ENCODE measurements at regions not wholly inside any gene's neighbourhood (a gene's known extent, or its start where the extent isn't known, plus 50 kb on each side); places are given as distances from the start of the nearest gene placed in this dataset.

DNA sequence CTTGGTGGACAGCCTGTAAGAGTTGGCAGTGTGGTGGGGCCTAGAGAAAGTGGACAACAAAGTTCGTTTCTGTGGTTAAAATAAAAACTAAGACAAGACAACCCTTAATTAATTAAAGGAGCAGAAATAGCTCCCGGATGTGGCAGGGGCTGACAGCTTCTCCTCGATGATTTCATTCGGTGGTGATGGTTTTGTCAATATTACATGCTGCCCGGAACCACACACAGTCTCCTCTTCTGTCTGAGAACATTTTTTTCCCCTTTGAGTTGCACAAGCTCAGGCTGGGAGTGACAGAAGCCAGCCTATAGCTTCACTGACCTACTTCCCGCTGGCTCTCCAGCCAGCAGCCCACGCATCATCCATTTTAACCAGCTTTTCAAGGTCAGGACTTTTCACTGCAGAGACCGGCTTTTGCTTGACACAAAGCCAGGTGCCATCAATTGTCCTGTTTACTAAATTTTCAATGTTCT, 378.8 kb downstream of the SLC4A3 start:
- no peaks in the 10 kb centered on the region for H3K36me3 ChIP-seq (ENCODE audit: control insufficient read depth in 5 of 5, insufficient read depth in 5 of 5, low read length in 5 of 5)
- H3K4me1 ChIP-seq (ENCODE audit: control insufficient read depth in 5 of 5, insufficient read depth in 5 of 5, low read length in 5 of 5): no peaks in the 10 kb centered on the region
- peaks cover 0 to 4% (median 0%) of the 10 kb centered on the region in 5 donors for H3K27me3 ChIP-seq (ENCODE audit: control insufficient read depth in 5 of 5, insufficient read depth in 4 of 5, low read length in 5 of 5)
- no peak overlapping the region for H3K27ac ChIP-seq (ENCODE audit: low read depth, low read length)
- no peak overlapping the region for H3K4me3 ChIP-seq (ENCODE audit: low read depth in 1 of 5, low read length in 5 of 5)
- no peak overlapping the region for H3K9ac ChIP-seq (ENCODE audit: low read length in 5 of 5)
- no peaks in the 10 kb centered on the region for H3K9me3 ChIP-seq (ENCODE audit: control insufficient read depth in 5 of 5, low read length in 5 of 5)

DNA sequence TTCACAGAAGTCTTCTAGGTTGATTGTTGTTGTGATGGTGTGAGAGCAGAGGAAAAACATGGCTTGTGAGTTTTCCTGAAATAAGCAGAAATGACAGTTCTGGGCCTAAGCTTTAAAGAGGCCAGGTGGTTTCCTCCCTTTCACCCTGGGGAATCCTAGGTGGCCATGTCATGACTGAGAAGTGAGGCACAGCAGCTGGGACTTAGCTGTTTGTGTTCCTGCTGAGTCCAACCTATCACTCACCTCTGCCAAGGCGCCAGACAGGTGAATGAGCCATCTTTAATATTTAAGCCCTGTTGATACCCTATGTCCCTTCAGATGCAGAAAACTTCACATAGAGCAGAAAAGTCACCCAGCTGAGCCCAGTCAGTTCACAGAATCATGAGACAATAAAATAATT, 384.4 kb downstream of the SLC4A3 start:
- Histone ChIP-seq H3K4me3 (ENCODE audit: low read depth in 1 of 5, low read length in 5 of 5) (no peak overlapping the region), H3K4me1 (ENCODE audit: control insufficient read depth in 5 of 5, insufficient read depth in 5 of 5, low read length in 5 of 5) (no peaks in the 10 kb centered on the region), H3K36me3 (ENCODE audit: control insufficient read depth in 5 of 5, insufficient read depth in 5 of 5, low read length in 5 of 5) (no peaks in the 10 kb centered on the region), H3K9me3 (ENCODE audit: control insufficient read depth in 5 of 5, low read length in 5 of 5) (no peaks in the 10 kb centered on the region), H3K27ac (ENCODE audit: low read depth, low read length) (no peak overlapping the region), H3K9ac (ENCODE audit: low read length in 5 of 5) (no peak overlapping the region), H3K27me3 (ENCODE audit: control insufficient read depth in 5 of 5, insufficient read depth in 4 of 5, low read length in 5 of 5) (no peaks in the 10 kb centered on the region)

DNA sequence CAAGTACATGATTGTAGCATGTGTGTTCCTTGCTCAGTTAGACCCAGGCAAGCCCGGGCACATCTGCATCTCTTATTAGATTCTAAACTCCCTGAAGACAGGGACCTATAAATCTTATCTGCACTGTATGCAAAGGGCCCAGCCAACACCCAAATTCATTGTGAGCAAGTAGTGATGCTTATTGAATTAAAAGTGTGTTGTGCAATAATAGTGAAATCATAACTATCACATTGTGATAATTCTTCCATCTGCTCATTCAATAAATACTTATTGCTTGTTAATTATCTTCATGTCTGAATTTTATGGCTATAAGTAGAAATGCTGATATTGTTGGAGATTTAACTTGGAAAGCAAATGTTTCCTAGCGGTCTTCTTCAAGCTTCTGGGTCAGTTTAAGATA, 387.5 kb downstream of the SLC4A3 start:
- no peaks in the 10 kb centered on the region for H3K36me3 ChIP-seq (ENCODE audit: control insufficient read depth in 5 of 5, insufficient read depth in 5 of 5, low read length in 5 of 5)
- no peaks in the 10 kb centered on the region for H3K4me1 ChIP-seq (ENCODE audit: control insufficient read depth in 5 of 5, insufficient read depth in 5 of 5, low read length in 5 of 5)
- H3K9ac ChIP-seq (ENCODE audit: low read length in 5 of 5): no peak overlapping the region
- no peaks in the 10 kb centered on the region for H3K9me3 ChIP-seq (ENCODE audit: control insufficient read depth in 5 of 5, low read length in 5 of 5)
- H3K4me3 ChIP-seq (ENCODE audit: low read depth in 1 of 5, low read length in 5 of 5): no peak overlapping the region
- no peaks in the 10 kb centered on the region for H3K27me3 ChIP-seq (ENCODE audit: control insufficient read depth in 5 of 5, insufficient read depth in 4 of 5, low read length in 5 of 5)
- H3K27ac ChIP-seq (ENCODE audit: low read depth, low read length): no peak overlapping the region

DNA sequence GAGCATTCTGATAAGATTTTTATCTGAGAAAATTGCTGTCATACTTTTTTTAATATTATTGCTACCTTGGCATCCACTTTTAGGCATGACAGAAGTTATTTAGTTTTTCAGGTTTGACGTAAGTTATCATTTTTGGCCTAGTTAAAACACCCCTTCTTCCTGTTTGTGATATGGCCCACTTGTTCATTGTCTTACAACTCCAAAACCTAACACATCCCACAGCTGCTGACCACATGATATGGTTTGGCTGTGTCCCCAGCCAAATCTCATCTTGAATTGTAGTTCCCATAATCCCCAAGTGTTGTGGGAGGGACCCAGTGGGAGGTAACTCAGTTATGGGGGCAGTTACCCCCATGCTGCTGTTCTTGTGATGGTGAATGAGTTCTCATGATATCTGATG, 388.1 kb downstream of the SLC4A3 start:
- Histone ChIP-seq H3K4me1 (ENCODE audit: control insufficient read depth in 5 of 5, insufficient read depth in 5 of 5, low read length in 5 of 5) (no peaks in the 10 kb centered on the region), H3K27ac (ENCODE audit: low read depth, low read length) (no peak overlapping the region), H3K27me3 (ENCODE audit: control insufficient read depth in 5 of 5, insufficient read depth in 4 of 5, low read length in 5 of 5) (no peaks in the 10 kb centered on the region), H3K4me3 (ENCODE audit: low read depth in 1 of 5, low read length in 5 of 5) (no peak overlapping the region), H3K36me3 (ENCODE audit: control insufficient read depth in 5 of 5, insufficient read depth in 5 of 5, low read length in 5 of 5) (no peaks in the 10 kb centered on the region), H3K9ac (ENCODE audit: low read length in 5 of 5) (no peak overlapping the region), H3K9me3 (ENCODE audit: control insufficient read depth in 5 of 5, low read length in 5 of 5) (no peaks in the 10 kb centered on the region)

DNA sequence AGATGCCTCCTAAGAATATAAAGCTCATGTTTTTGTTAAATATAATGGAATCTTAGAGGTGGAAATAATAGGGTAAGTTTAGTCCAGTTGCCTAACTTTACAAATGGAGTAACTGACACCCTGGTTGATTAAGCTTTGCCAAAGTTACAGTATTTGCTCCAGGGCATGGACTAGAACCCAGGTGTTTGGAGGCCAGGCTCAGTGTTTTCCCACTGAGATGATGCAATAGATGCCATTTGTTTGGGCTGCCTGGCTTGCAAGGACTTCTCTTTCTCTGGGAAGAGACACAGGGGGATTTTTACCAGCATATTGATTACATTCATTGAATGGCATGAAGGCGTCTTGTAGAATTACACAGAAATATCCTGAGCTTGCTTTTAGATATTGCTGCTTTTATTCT, 397.8 kb downstream of the SLC4A3 start:
- Histone ChIP-seq H3K27ac (ENCODE audit: low read depth, low read length) (no peak overlapping the region), H3K9ac (ENCODE audit: low read length in 5 of 5) (no peak overlapping the region), H3K27me3 (ENCODE audit: control insufficient read depth in 5 of 5, insufficient read depth in 4 of 5, low read length in 5 of 5) (no peaks in the 10 kb centered on the region), H3K4me1 (ENCODE audit: control insufficient read depth in 5 of 5, insufficient read depth in 5 of 5, low read length in 5 of 5) (no peaks in the 10 kb centered on the region), H3K4me3 (ENCODE audit: low read depth in 1 of 5, low read length in 5 of 5) (no peak overlapping the region), H3K36me3 (ENCODE audit: control insufficient read depth in 5 of 5, insufficient read depth in 5 of 5, low read length in 5 of 5) (no peaks in the 10 kb centered on the region), H3K9me3 (ENCODE audit: control insufficient read depth in 5 of 5, low read length in 5 of 5) (peaks cover 0 to 6% (median 0%) of the 10 kb centered on the region in 5 donors)

DNA sequence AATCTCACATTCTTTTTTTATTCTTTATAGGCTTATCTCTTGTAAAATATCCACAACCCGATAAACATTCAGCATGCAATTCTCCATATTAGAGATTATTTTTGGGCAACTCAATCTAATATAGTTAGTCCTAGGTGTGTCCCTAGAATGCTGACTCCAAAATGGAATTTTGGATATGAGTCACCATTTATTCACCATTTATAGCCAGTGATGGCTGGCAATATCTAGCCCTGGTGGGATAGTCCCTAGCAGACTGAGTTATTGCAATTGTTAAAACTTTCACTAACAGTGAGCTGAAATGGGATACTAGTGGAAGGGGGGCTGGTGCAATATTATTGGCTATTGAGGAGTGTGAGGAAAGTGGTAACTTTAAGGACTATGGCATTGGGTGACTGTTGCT, 401.6 kb downstream of the SLC4A3 start:
- Histone ChIP-seq H3K27ac (ENCODE audit: low read depth, low read length) (no peak overlapping the region), H3K36me3 (ENCODE audit: control insufficient read depth in 5 of 5, insufficient read depth in 5 of 5, low read length in 5 of 5) (no peaks in the 10 kb centered on the region), H3K4me1 (ENCODE audit: control insufficient read depth in 5 of 5, insufficient read depth in 5 of 5, low read length in 5 of 5) (no peaks in the 10 kb centered on the region), H3K9ac (ENCODE audit: low read length in 5 of 5) (no peak overlapping the region), H3K9me3 (ENCODE audit: control insufficient read depth in 5 of 5, low read length in 5 of 5) (peaks cover 0 to 2% (median 0%) of the 10 kb centered on the region in 5 donors), H3K4me3 (ENCODE audit: low read depth in 1 of 5, low read length in 5 of 5) (no peak overlapping the region), H3K27me3 (ENCODE audit: control insufficient read depth in 5 of 5, insufficient read depth in 4 of 5, low read length in 5 of 5) (no peaks in the 10 kb centered on the region)

DNA sequence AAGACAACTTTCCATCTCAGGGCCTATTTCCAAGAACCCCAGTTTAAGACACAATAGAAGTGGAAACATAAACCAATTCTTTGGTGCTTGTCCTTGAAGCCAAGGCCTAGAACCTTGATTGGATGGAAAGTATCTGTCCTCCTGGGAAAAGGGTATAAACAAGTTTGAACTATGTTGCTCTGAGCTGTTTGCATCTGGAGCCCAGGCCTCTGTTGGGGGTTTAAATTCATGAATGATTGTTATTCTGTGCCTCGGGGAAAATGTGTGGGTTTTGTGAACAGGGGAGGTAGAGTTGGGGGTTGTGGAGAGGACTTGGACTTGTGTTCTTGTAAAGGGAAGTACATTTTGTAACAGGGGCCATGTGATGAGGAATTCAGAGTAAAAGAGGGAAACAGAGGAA, 406.1 kb downstream of the SLC4A3 start:
- Histone ChIP-seq H3K27ac (ENCODE audit: low read depth, low read length) (no peak overlapping the region), H3K9me3 (ENCODE audit: control insufficient read depth in 5 of 5, low read length in 5 of 5) (no peaks in the 10 kb centered on the region), H3K27me3 (ENCODE audit: control insufficient read depth in 5 of 5, insufficient read depth in 4 of 5, low read length in 5 of 5) (no peaks in the 10 kb centered on the region), H3K4me1 (ENCODE audit: control insufficient read depth in 5 of 5, insufficient read depth in 5 of 5, low read length in 5 of 5) (no peaks in the 10 kb centered on the region), H3K36me3 (ENCODE audit: control insufficient read depth in 5 of 5, insufficient read depth in 5 of 5, low read length in 5 of 5) (no peaks in the 10 kb centered on the region), H3K4me3 (ENCODE audit: low read depth in 1 of 5, low read length in 5 of 5) (no peak overlapping the region), H3K9ac (ENCODE audit: low read length in 5 of 5) (no peak overlapping the region)

DNA sequence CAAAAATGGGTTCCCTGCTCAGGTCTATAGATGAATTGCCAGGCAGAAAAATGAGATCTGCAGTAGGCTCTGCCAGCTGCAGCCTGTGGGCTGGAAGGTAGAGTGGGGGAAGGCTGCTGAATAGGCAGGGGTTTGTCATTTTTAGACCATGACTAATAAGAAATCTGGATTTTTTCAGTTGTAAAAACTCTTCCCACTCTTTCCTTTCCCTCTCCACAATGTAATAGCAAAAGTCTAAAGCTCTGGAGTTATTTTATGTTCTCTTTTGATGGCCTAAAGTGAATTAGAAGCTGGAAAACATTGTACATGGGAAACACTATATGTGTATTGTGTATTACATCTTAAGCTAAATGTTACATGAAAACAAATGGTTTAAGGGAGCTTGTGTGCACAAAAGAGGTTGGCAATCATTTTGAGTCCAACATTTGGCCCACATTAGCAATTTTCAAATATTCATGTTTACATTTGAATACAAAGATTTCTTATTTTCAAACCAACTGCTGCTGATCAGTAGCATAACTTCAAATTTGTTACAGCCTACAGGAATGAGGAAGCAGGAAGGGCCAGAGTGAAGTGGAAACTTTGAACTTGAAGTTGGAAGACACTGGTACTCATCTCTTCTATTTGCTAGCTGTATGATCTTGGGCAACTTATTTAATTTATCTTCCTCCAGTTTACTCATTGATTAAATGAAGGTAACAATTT, 407.1 kb downstream of the SLC4A3 start:
- Histone ChIP-seq H3K27me3 (ENCODE audit: control insufficient read depth in 5 of 5, insufficient read depth in 4 of 5, low read length in 5 of 5) (no peaks in the 10 kb centered on the region), H3K4me3 (ENCODE audit: low read depth in 1 of 5, low read length in 5 of 5) (no peak overlapping the region), H3K36me3 (ENCODE audit: control insufficient read depth in 5 of 5, insufficient read depth in 5 of 5, low read length in 5 of 5) (no peaks in the 10 kb centered on the region), H3K9me3 (ENCODE audit: control insufficient read depth in 5 of 5, low read length in 5 of 5) (no peaks in the 10 kb centered on the region), H3K4me1 (ENCODE audit: control insufficient read depth in 5 of 5, insufficient read depth in 5 of 5, low read length in 5 of 5) (no peaks in the 10 kb centered on the region), H3K9ac (ENCODE audit: low read length in 5 of 5) (no peak overlapping the region), H3K27ac (ENCODE audit: low read depth, low read length) (no peak overlapping the region)

DNA sequence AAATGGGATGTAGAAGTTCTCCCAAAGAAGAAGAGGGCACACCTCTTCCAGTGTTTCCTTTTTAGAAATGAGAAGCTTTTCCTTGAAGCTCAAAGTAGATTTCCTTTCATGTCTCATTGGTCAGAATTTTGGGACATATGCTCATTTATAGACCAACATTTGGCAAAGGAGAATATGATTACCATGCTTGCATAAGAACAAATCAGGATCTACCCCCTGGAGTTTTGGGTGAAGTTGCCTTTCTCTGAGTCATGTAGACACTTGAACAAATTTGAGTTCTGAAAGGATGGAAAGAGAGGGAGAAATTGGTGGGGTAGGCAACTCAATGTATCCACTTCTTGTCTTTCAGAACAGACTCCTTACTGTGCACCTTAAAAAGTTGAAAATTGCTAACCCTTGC, 409.0 kb downstream of the SLC4A3 start:
- peaks cover 0 to under 1% (median 0%) of the 10 kb centered on the region in 5 donors for H3K4me1 ChIP-seq (ENCODE audit: control insufficient read depth in 5 of 5, insufficient read depth in 5 of 5, low read length in 5 of 5)
- H3K27ac ChIP-seq (ENCODE audit: low read depth, low read length): no peak overlapping the region
- no peak overlapping the region for H3K9ac ChIP-seq (ENCODE audit: low read length in 5 of 5)
- H3K4me3 ChIP-seq (ENCODE audit: low read depth in 1 of 5, low read length in 5 of 5): no peak overlapping the region
- no peaks in the 10 kb centered on the region for H3K36me3 ChIP-seq (ENCODE audit: control insufficient read depth in 5 of 5, insufficient read depth in 5 of 5, low read length in 5 of 5)
- H3K9me3 ChIP-seq (ENCODE audit: control insufficient read depth in 5 of 5, low read length in 5 of 5): no peaks in the 10 kb centered on the region
- H3K27me3 ChIP-seq (ENCODE audit: control insufficient read depth in 5 of 5, insufficient read depth in 4 of 5, low read length in 5 of 5): peaks cover 0 to 1% (median 0%) of the 10 kb centered on the region in 5 donors

DNA sequence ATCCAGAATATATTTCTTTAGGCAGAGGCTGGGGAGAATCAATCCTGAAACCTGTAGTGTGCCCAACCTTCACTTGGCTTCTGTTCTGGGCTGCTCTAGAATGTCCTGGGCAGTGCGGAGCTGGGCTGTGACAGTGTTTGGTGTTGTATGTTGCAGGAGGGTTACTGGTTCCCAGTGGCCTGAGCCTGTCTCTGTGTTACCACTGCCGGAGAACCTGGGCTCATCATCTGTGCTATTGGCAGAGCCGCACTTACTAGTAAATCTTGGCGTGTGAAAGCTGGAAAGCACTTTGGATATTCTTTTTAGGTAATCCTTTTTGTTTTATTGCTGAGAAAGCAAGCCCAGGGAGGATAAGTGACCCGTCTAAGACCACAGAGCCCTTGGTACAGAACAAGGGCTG, 412.9 kb downstream of the SLC4A3 start:
- Histone ChIP-seq H3K27ac (ENCODE audit: low read depth, low read length) (no peak overlapping the region), H3K4me1 (ENCODE audit: control insufficient read depth in 5 of 5, insufficient read depth in 5 of 5, low read length in 5 of 5) (peaks cover 0 to 3% (median 0%) of the 10 kb centered on the region in 5 donors), H3K4me3 (ENCODE audit: low read depth in 1 of 5, low read length in 5 of 5) (no peak overlapping the region), H3K36me3 (ENCODE audit: control insufficient read depth in 5 of 5, insufficient read depth in 5 of 5, low read length in 5 of 5) (no peaks in the 10 kb centered on the region), H3K9ac (ENCODE audit: low read length in 5 of 5) (no peak overlapping the region), H3K9me3 (ENCODE audit: control insufficient read depth in 5 of 5, low read length in 5 of 5) (no peaks in the 10 kb centered on the region), H3K27me3 (ENCODE audit: control insufficient read depth in 5 of 5, insufficient read depth in 4 of 5, low read length in 5 of 5) (peaks cover 0 to 3% (median 0%) of the 10 kb centered on the region in 5 donors)

Measured in subcutaneous abdominal adipose tissue (tissue), 5 donors.